Osteocyte (in vitro differentiated cells): ENCODE measurements at regions not wholly inside any gene's neighbourhood (a gene's known extent, or its start where the extent isn't known, plus 50 kb on each side); places are given as distances from the start of the nearest gene placed in this dataset.
A peak's percentile ranks its signal among the peaks of the same experiment; 100 is the strongest.

Experiments used
- DNase-seq: peaks from one replicate; pipeline ENCODE4 v3.0.0; 2021; ENCODE audit warnings: mixed read lengths; ENCODE audit not compliant: unreplicated experiment; ENCODE audit errors: extremely low spot score
- H3K27ac Mint-ChIP-seq: one replicate; pipeline ENCODE4 v1.8.0; 2021; ENCODE audit warnings: mild to moderate bottlenecking, mixed read lengths; ENCODE audit not compliant: unreplicated experiment
- H3K27me3 Mint-ChIP-seq: one replicate; pipeline ENCODE4 v1.8.0; 2021; ENCODE audit warnings: mixed read lengths; ENCODE audit not compliant: unreplicated experiment
- H3K36me3 Mint-ChIP-seq: one replicate; pipeline ENCODE4 v1.8.0; 2021; ENCODE audit warnings: mixed read lengths; ENCODE audit not compliant: unreplicated experiment
- H3K4me1 Mint-ChIP-seq: one replicate; pipeline ENCODE4 v1.8.0; 2021; ENCODE audit warnings: mixed read lengths; ENCODE audit not compliant: unreplicated experiment
- H3K4me3 Mint-ChIP-seq: one replicate; pipeline ENCODE4 v1.8.0; 2021; ENCODE audit warnings: mild to moderate bottlenecking, moderate library complexity, mixed read lengths; ENCODE audit not compliant: unreplicated experiment
- H3K9me3 Mint-ChIP-seq: one replicate; pipeline ENCODE4 v1.8.0; 2021; ENCODE audit warnings: mixed read lengths; ENCODE audit not compliant: unreplicated experiment
- CTCF ChIP-seq: fragments of 200-600 bp; sonication (generic); IDR thresholded peaks from 2 replicates; pipeline ENCODE4 v1.5.0; 2021; ENCODE audit warnings: antibody characterized with exemption, mild to moderate bottlenecking, moderate library complexity

GRCh38 chr4:115790812-115791211 lies 677.4 kb upstream of the NDST4 start:
- Mint-ChIP-seq H3K27me3 (peaks cover 2% of the 10 kb centered on the region), H3K27ac (no peak overlapping the region), H3K36me3 (no peaks in the 10 kb centered on the region), H3K4me3 (no peak overlapping the region), H3K4me1 (no peaks in the 10 kb centered on the region), H3K9me3 (peaks cover 5% of the 10 kb centered on the region)
- TF ChIP-seq CTCF: peak; percentile 27
- no peak for DNase-seq

DNA sequence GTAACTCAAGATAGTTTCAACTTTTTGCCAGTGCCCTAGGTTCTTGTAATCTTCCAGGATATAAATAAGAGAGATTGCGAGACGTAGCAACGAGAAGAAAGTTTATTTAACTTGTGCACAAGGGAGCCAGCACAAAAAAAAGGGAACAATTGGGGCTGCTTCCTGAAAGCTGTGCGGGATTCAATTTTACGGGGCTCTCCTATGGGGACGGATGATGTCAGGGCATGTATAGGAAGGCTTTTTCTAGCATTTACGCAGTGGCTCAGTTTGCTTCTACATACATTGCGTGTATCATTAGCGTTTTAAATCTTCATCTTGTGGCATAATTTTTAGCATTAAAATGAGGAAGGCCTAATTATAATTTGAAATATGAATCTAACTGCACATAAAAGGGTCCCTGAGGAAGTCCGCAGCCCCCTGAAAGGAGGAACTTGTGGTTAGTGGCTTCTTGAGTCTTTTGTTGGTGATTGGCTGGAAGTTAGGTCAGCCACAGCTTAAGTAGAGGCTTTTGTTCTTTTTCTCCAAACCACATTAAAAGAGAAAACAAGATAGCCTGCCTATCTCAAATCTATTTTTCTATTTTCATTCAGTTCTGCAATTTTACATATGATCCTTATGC lies 668.2 kb upstream of the NDST4 start:
- Mint-ChIP-seq H3K4me3 (no peak overlapping the region), H3K36me3 (no peaks in the 10 kb centered on the region), H3K27ac (no peak overlapping the region), H3K4me1 (peaks cover 10% of the 10 kb centered on the region), H3K9me3 (peaks cover 8% of the 10 kb centered on the region), H3K27me3 (no peaks in the 10 kb centered on the region)
- no peak for DNase-seq
- no peak for TF ChIP-seq CTCF

GRCh38 chr4:115780835-115781234 lies 667.4 kb upstream of the NDST4 start:
- H3K36me3 Mint-ChIP-seq: no peaks in the 10 kb centered on the region
- peaks cover 10% of the 10 kb centered on the region for H3K4me1 Mint-ChIP-seq
- H3K27me3 Mint-ChIP-seq: no peaks in the 10 kb centered on the region
- no peak overlapping the region for H3K4me3 Mint-ChIP-seq
- no peak for TF ChIP-seq CTCF
- DNase-seq: no peak
- peaks cover 8% of the 10 kb centered on the region for H3K9me3 Mint-ChIP-seq
- H3K27ac Mint-ChIP-seq: no peak overlapping the region

DNA sequence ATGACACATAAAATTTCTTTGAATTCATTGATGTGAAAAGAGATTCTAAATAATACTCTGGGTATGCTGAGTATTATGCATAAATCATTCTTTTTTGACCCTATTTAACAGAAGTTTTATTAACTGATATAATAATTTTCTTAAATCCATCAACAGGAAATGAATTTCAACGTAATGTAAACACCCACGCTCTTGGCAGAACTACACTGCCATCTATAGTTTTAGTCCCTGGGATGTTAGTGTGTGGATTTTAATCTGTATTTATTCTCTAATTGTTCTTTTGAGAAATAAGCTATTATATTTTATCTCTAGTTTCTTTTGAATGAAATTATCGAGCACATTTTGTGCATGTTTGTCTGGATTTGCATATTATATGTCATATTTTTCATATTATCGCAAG lies 666.8 kb upstream of the NDST4 start:
- Mint-ChIP-seq H3K4me3 (no peak overlapping the region), H3K9me3 (peaks cover 8% of the 10 kb centered on the region), H3K4me1 (peaks cover 10% of the 10 kb centered on the region), H3K27ac (no peak overlapping the region), H3K27me3 (no peaks in the 10 kb centered on the region), H3K36me3 (no peaks in the 10 kb centered on the region)
- DNase-seq: no peak
- peak; percentile 8 for TF ChIP-seq CTCF

DNA sequence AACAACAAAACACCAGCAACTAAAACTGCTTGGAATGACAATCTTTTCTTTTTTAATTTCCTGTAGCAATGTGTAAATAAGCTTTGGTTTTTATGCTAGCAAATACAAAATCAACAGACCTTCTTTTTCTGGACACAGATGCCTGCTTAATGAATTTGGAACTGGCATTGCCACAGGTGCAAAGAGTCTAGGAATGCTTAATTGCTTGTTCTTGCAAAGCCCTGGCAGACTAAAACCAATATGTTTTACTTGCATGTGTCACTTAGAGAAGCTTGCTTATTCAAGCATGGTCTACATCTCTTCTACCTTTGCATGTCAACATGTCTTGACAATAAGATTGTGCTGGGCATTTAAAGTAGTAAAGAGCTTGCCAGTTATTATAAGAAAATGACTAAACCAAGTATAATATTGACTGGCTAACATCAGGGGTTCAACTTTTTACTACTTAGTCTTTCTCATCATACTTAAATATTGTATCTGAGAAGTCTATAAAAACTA lies 656.7 kb upstream of the NDST4 start:
- Mint-ChIP-seq H3K27ac (no peak overlapping the region), H3K4me3 (no peak overlapping the region), H3K36me3 (no peaks in the 10 kb centered on the region), H3K4me1 (no peaks in the 10 kb centered on the region), H3K27me3 (no peaks in the 10 kb centered on the region), H3K9me3 (no peaks in the 10 kb centered on the region)
- no peak for DNase-seq
- TF ChIP-seq CTCF: no peak
